Stomach (tissue), 4 donors: ENCODE measurements at regions not wholly inside any gene's neighbourhood (a gene's known extent, or its start where the extent isn't known, plus 50 kb on each side); places are given as distances from the start of the nearest gene placed in this dataset.

Experiments used
- CTCF ChIP-seq, 7 experiments: fragments of 450-650 bp in 4 of 7; fragments of 200-600 bp in 3 of 7; sonication (generic) in 3 of 7; IDR thresholded peaks; one replicate each; pipeline ENCODE4 v1.5.1; 2016 to 2019; ENCODE audit warnings: antibody characterized with exemption in 7 of 7, control low read depth in 2 of 7, mild to moderate bottlenecking in 1 of 7
- EP300 ChIP-seq: sonication (generic); formaldehyde crosslinking; IDR thresholded peaks from one replicate; pipeline ENCODE4 v1.6.1; 2017; ENCODE audit warnings: antibody characterized with exemption
- POLR2A ChIP-seq, 4 donors: fragments of 450-650 bp; IDR thresholded peaks; one replicate each; pipeline ENCODE4 v1.6.1; 2016; ENCODE audit warnings: antibody characterized with exemption in 4 of 4, control low read depth in 2 of 4, mild to moderate bottlenecking in 1 of 4, moderate library complexity in 1 of 4

GRCh38 chr12:46438719-46439319 lies 66.2 kb upstream of the SLC38A2 start:
- TF ChIP-seq CTCF (IDR thresholded peaks at IDR 0.05) (no peak), POLR2A (IDR thresholded peaks at IDR 0.05) (no peak), EP300 (no peak)
